ENCODE measurements at regions not wholly inside any gene's neighbourhood (a gene's known extent, or its start where the extent isn't known, plus 50 kb on each side); places are given as distances from the start of the nearest gene placed in this dataset.

GRCh38 chr13:47100214-47100853 lies 203.5 kb upstream of the HTR2A start:
- TF ChIP-seq CTCF (IDR thresholded peaks at IDR 0.05) (no peak), POLR2A (IDR thresholded peaks at IDR 0.05) (no peak), POLR2AphosphoS5 (IDR thresholded peaks at IDR 0.05) (no peak)
